ENCODE measurements at regions not wholly inside any gene's neighbourhood (a gene's known extent, or its start where the extent isn't known, plus 50 kb on each side); places are given as distances from the start of the nearest gene placed in this dataset.
"Not testable (repeated sequence)": the region's sequence is repeated elsewhere in the genome, so short reads cannot be mapped to it uniquely, and the experiment has no call there.

DNA sequence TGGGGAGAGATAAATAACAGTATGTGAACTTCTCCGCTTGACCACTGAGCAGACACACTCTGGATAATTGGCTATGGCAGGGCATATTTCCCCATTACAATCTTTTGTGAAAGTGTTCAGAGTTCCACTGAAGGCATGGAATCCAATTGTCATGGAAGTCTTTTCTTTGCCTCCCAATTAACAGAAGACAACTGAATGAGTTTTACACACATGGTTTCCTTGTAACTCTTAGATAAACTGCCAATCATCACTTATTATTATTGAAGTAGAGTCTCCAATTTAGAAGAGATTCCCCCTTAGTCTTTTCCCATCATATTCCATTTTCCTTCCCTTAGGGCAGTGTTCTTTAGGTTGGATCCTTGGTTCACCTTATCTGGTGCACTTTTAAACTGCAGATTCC, 308.3 kb downstream of the NR2F2 start:
- DNase-seq (no peak), ATAC-seq (no peak)
- no peak overlapping the region for H3K27ac ChIP-seq
- H3K9me3 ChIP-seq = no peaks in the 10 kb centered on the region
- H3K4me3 ChIP-seq = no peak overlapping the region
- H3K4me1 ChIP-seq = no peaks in the 10 kb centered on the region
- intact Hi-C loops (cut with DNase I; ENCODE audit: low total_unique reads) = no loop called here
- in situ Hi-C loops (cut with MboI; ENCODE audit: low sequenced_read_pairs in 4 of 4) = no loop called here
- TF ChIP-seq, protein P1, sequence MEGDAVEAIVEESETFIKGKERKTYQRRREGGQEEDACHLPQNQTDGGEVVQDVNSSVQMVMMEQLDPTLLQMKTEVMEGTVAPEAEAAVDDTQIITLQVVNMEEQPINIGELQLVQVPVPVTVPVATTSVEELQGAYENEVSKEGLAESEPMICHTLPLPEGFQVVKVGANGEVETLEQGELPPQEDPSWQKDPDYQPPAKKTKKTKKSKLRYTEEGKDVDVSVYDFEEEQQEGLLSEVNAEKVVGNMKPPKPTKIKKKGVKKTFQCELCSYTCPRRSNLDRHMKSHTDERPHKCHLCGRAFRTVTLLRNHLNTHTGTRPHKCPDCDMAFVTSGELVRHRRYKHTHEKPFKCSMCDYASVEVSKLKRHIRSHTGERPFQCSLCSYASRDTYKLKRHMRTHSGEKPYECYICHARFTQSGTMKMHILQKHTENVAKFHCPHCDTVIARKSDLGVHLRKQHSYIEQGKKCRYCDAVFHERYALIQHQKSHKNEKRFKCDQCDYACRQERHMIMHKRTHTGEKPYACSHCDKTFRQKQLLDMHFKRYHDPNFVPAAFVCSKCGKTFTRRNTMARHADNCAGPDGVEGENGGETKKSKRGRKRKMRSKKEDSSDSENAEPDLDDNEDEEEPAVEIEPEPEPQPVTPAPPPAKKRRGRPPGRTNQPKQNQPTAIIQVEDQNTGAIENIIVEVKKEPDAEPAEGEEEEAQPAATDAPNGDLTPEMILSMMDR (IDR thresholded peaks at IDR 0.05 in 4 of 5, conservative IDR thresholded peaks at IDR 0.05 in 1 of 5) = no peak
- TF ChIP-seq POLR2A (IDR thresholded peaks at IDR 0.05) = no peak
- no peaks in the 10 kb centered on the region for H3K36me3 ChIP-seq
- no peaks in the 10 kb centered on the region for H3K27me3 ChIP-seq

DNA sequence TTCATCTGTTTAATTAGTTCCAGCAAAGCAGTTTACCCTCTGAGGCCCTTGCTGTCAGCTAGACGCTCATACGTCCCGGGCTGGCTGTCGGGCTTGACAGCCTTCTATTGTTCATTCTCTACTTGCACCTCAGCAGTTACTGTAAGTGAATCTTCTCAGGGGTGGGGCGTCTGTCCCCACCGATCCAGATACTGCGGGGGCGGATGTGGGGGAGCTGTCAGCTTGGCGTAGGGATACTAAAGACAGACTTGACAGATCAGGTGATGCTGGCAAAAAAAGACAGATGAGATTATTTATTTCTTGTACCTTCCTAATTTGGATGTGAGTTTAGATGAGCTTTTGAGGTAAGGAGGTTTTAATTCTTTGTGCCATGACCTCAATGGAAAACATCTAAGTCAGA, 315.3 kb downstream of the NR2F2 start:
- Histone ChIP-seq H3K4me1 (no peaks in the 10 kb centered on the region), H3K36me3 (no peaks in the 10 kb centered on the region), H3K4me3 (no peak overlapping the region), H3K27me3 (no peaks in the 10 kb centered on the region), H3K27ac (no peak overlapping the region), H3K9me3 (no peaks in the 10 kb centered on the region)
- in situ Hi-C loops (cut with MboI; ENCODE audit: low sequenced_read_pairs in 4 of 4) (no loop called here), intact Hi-C loops (cut with DNase I; ENCODE audit: low total_unique reads) (no loop called here)
- TF ChIP-seq, protein P1 (IDR thresholded peaks at IDR 0.05 in 4 of 5, conservative IDR thresholded peaks at IDR 0.05 in 1 of 5) = no peak
- TF ChIP-seq POLR2A (IDR thresholded peaks at IDR 0.05) = no peak
- no peak for ATAC-seq
- no peak for DNase-seq

DNA sequence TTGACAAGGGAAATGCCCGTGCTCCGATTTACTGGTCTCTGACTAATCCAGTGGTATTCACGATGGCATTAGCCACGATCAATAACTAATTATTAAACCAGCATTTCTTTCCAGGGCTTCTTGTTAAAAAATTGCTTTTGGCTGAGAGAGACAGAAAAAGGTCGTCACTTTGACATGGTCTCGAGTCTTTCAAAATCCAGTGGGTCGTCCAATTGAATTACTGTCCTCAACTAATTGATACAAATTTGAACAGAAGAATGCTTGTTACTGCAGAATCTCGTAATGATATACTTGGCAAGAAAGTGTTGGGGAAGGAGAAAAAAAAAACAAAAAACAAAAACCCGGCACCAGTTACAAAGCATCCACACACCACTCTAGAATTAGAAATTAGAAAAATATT, 318.4 kb downstream of the NR2F2 start:
- TF ChIP-seq, protein P1 (IDR thresholded peaks at IDR 0.05 in 4 of 5, conservative IDR thresholded peaks at IDR 0.05 in 1 of 5) = no peak
- TF ChIP-seq POLR2A (IDR thresholded peaks at IDR 0.05) = no peak
- DNase-seq (no peak), ATAC-seq (no peak)
- no peak overlapping the region for H3K4me3 ChIP-seq
- intact Hi-C loops (cut with DNase I; ENCODE audit: low total_unique reads) (no loop called here), in situ Hi-C loops (cut with MboI; ENCODE audit: low sequenced_read_pairs in 4 of 4) (no loop called here)
- H3K9me3 ChIP-seq = no peaks in the 10 kb centered on the region
- no peaks in the 10 kb centered on the region for H3K4me1 ChIP-seq
- H3K27me3 ChIP-seq = no peaks in the 10 kb centered on the region
- H3K27ac ChIP-seq = no peak overlapping the region
- no peaks in the 10 kb centered on the region for H3K36me3 ChIP-seq

- no peaks in the 10 kb centered on the region for H3K36me3 ChIP-seq
- in situ Hi-C loops (cut with MboI; ENCODE audit: low sequenced_read_pairs in 4 of 4) = no loop called here
- ATAC-seq (no peak), DNase-seq (no peak)
- H3K4me3 ChIP-seq = no peak overlapping the region
- no peak for TF ChIP-seq POLR2A (IDR thresholded peaks at IDR 0.05)
- TF ChIP-seq, protein P1 (IDR thresholded peaks at IDR 0.05 in 4 of 5, conservative IDR thresholded peaks at IDR 0.05 in 1 of 5) = no peak
- no peaks in the 10 kb centered on the region for H3K4me1 ChIP-seq
- H3K27ac ChIP-seq = no peak overlapping the region
- intact Hi-C loops (cut with DNase I; ENCODE audit: low total_unique reads) = no loop called here
- no peaks in the 10 kb centered on the region for H3K27me3 ChIP-seq
- no peaks in the 10 kb centered on the region for H3K9me3 ChIP-seq
Measured at GRCh38 chr15:96657096-96657495, 326.6 kb downstream of the NR2F2 start.

DNA sequence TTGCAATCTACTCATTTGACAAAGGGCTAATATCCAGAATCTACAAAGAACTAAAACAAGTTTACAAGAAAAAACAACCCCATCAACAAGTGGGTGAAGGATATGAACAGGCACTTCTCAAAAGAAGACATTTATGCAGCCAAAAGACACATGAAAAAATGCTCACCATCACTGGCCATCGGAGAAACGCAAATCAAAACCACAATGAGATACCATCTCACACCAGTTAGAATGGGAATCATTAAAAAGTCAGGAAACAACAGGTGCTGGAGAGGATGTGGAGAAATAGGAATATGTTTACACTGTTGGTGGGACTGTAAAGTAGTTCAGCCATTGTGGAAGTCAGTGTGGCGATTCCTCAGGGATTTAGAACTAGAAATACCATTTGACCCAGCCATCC, 336.5 kb downstream of the NR2F2 start:
- H3K4me3 ChIP-seq; DNase-seq; intact Hi-C loops (cut with DNase I; ENCODE audit: low total_unique reads); ATAC-seq; H3K27me3 ChIP-seq; H3K9me3 ChIP-seq; in situ Hi-C loops (cut with MboI; ENCODE audit: low sequenced_read_pairs in 4 of 4); H3K27ac ChIP-seq; H3K4me1 ChIP-seq; H3K36me3 ChIP-seq: not testable (repeated sequence)

Data from gastrocnemius medialis (tissue), 4 donors.